B cell (primary cell): ENCODE measurements at regions not wholly inside any gene's neighbourhood (a gene's known extent, or its start where the extent isn't known, plus 50 kb on each side); places are given as distances from the start of the nearest gene placed in this dataset.

Experiments used
- EZH2 ChIP-seq: IDR thresholded peaks from 2 replicates; pipeline ENCODE4 v1.6.1; 2012; ENCODE audit warnings: borderline replicate concordance, low read depth, mild to moderate bottlenecking, moderate library complexity, low read length; ENCODE audit not compliant: insufficient read depth, poor library complexity, severe bottlenecking
- TF ChIP-seq, protein P1 (sequence below): fragments of 200-600 bp; IDR thresholded peaks from one replicate; pipeline ENCODE4 v1.8.0; 2022; ENCODE audit warnings: antibody characterized with exemption, mild to moderate bottlenecking

DNA sequence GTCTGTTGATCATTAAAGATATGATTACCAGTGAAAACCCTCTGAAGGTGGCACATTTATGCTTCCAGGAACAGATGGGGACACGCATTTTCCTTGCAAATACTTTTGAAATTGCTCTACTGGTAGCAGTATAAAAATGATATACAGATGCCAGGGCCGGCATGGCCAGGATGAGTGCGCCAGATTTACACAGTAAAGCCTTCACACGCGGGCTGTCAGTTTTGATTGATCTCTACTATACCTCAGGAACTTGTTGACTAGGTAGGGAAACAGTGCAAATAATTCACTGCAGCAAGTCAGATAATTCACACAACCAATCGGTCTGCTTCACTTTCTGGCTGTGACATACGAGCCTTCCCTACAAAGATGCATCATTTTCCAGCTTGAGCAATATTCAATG, 123.2 kb upstream of the BARHL2 start:
- TF ChIP-seq, protein P1, sequence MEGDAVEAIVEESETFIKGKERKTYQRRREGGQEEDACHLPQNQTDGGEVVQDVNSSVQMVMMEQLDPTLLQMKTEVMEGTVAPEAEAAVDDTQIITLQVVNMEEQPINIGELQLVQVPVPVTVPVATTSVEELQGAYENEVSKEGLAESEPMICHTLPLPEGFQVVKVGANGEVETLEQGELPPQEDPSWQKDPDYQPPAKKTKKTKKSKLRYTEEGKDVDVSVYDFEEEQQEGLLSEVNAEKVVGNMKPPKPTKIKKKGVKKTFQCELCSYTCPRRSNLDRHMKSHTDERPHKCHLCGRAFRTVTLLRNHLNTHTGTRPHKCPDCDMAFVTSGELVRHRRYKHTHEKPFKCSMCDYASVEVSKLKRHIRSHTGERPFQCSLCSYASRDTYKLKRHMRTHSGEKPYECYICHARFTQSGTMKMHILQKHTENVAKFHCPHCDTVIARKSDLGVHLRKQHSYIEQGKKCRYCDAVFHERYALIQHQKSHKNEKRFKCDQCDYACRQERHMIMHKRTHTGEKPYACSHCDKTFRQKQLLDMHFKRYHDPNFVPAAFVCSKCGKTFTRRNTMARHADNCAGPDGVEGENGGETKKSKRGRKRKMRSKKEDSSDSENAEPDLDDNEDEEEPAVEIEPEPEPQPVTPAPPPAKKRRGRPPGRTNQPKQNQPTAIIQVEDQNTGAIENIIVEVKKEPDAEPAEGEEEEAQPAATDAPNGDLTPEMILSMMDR: no peak
- no peak for TF ChIP-seq EZH2
